ENCODE measurements at regions not wholly inside any gene's neighbourhood (a gene's known extent, or its start where the extent isn't known, plus 50 kb on each side); places are given as distances from the start of the nearest gene placed in this dataset.

- no peak for DNase-seq
These were observed 104.8 kb downstream of the HLX start for GRCh38 chr1:220983877-220984635.

DNA sequence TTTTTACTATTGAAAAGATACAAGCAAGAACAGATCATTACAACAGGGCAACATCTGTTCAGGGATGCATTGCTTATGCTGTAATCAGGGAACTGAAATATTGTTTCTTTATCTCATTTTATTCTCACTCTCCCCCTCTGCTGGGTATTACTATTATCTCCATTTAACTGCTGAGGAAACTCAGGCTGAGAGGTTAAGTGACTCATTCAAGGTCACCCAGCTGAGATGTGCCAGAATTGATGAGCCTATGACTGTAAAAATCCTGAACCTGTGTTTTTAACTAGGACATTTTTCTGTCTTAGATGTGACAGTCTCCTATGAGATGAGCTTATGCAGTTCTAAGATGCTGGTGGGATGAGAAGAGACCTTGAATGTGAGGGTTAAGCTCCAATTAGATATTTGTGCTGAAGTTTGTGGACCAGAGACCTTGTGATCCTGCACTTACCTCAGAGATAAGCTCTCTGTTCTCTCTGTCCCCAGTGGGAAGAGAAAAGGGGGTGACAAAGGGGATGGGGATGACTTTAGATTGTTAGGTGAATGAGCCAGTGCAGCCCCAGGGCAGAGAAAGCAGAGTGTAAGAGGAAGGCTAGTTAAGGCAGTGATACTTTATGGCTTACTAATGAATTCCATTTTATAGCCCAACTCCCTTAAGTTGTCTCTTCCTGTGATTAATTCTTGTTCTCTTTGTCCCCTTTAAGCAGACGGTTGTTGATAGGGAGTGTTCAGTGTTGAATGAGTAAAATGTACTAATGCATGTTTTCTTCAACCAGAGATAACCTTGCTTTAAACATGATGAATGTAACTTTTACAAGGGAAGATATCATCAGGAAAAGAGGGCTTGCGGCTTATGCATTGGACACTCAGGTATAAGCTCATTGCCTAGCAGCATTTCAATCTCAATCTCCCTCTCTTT lies 111.4 kb downstream of the HLX start:
- no peak for DNase-seq

DNA sequence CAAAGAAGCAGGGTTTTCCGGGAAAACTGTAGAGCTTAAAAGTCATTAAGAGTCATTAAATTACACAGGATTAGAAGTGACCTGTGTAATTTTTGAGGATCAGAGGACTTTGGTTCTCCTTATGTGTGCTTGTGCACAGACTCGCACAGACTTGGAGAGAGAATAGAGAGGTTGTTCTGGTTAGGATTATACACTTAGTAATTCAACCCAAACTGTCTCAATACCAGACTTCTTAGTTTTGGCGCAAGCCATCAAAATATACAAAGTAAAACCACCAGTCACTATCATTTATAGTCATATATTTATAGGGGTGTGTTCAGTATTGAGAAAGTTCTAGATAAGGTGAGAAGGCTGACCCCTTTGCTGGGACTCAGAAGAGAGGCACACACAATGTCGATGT lies 112.3 kb downstream of the HLX start:
- DNase-seq, result no peak

DNA sequence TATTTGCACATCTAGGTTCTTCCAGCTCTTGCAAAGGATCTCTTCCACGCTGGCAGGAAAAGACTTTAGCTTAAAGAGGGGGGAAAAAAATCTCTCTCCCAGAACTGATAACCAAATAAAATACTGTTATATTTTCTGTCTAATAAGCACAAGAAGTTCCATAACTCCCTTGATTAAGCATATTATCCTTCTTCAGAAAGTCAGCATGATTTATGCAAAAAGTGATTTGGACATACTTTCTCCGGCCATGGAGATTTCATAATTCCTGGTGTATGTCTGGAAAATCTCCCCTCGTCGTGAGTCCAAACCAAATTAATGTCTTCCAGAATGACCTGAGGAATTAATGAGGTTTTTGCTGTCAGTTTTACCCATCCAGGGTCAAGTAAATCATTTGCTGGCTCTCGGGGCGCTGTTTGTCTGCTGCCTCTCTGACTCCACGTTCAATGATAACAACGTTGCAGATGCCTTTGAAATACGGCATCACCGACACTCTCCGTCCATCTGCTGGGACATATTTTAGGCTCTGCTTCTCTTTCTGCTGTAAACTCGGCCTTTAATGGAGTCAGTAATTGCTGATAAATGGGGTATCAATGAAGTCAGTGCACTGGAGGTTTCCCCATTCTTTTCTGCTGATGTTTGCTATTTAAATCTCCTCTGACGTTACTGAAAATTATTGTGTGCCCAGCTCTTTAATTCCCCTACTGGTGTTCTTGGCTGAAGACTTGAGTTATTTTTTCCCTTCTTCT lies 112.9 kb downstream of the HLX start:
- DNase-seq, result no peak

DNA sequence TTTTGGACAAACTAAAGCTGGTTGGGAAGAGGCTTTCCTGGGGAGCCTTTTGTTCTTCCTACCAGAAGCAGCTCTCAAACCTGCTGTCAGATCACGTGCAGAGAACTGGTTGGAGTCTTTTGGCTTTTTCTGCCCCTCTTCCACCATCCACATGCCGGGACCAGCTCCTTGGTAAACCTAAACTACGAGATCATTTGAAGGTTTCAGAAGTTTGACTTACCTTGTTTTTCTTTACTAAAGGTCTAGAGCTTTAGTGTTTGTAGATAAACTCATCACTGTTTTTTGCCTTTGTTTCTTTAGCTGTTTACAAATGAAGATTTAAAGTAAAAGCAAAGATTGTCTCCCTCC lies 113.4 kb downstream of the HLX start:
- DNase-seq, result no peak

DNA sequence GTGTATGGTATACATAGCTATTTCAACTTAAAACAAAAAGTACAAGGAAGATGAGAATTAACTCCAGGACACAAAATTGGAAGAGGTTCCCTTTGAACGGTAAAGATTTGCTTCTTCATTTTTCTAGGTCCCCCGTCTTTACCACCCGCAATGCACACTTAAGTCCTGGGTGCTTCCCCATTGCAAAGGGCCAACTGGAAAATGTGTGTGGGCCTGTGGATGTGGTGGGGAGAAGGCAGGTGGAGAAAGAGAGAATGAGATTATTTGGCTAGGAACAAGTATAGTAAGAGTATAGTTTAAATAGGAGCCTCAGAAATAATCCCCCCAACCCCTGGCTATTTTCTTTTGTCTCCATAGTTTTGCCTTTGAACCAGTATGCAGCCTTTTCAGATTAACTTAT lies 115.4 kb downstream of the HLX start:
- no peak for DNase-seq

DNA sequence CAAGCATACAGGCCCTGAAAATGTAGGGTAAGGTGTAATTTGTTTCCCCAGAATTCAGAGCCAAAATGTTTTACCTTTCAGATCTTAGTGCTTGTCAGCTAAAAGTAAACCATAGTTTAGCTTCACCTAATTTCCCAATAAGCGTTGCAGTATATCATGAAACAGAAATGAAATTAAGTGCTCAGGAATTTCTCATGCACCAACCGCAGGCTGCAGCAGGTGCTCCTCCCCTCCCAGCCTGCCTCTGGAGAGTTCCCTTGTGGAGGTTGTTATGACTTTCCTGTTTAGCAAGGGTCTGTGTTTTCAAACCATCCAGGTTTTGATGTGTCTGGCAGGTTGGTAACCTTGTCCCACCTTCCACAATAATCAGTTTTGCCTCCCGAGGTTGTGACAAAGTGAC lies 118.5 kb downstream of the HLX start:
- no peak for DNase-seq

DNA sequence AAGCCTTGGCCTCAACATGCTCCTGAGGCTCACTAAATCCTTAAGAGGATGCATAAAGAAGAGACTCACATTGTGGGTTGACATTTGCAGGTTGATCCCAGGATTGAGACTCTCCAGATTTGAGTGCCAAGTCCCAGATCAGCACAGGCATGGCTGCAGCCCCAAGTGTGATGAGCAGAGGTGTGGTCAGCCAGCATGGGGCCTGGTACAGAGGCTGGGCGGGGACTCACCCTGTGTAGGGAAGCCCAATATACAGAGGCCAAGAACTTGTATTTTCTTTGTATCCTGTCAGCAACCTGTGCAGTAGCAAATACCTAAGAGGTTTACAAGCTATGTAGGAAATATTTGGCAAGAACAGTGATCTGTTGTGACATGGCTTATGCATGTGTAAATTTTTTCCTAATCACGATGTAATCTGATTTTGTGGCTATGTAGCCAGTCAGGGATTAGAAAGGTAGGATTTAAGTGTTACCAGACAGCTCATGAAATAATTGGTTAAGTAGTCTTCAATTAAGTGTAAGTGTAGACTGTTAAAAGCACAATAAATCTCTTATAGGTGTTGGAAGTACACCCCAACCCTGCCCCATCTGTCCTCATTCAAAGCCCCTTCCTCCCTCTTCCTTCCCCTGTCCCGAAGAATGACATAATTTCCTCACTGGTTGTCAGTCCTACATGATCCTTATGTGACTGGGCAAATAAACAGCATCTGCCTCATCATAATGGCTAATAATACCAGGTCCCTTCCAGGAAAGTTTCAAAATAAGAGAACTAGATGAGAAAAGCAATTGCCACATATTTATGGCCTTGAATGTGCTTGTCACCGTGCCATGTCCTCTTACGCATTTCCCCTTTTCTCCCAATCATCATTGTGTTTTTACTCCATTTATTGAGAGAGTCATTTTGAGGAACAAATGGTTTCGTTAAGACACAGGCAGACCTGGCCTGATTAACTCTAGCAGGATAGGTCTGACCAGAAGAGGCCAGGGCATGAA lies 120.9 kb downstream of the HLX start:
- no peak for DNase-seq

DNA sequence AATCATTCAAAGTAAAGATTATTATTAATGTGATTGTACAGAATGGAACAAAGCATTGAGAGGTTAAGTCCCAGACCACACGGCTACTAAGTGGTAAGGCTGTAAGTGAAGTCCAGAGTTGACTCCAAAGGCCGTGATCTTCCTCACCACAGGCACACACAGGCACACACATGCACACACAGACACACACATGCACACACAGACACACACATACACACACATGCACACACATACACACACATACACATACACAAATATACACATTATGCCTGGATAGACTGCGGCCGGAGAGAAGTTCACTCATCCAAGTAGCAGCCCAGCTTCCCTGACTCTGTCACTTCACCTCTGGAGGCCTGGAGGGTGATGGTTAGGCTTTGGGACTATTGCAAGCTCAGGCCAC lies 121.9 kb downstream of the HLX start:
- no peak for DNase-seq

- DNase-seq, result no peak
These were observed 123.4 kb downstream of the HLX start for GRCh38 chr1:221002601-221003000.

DNA sequence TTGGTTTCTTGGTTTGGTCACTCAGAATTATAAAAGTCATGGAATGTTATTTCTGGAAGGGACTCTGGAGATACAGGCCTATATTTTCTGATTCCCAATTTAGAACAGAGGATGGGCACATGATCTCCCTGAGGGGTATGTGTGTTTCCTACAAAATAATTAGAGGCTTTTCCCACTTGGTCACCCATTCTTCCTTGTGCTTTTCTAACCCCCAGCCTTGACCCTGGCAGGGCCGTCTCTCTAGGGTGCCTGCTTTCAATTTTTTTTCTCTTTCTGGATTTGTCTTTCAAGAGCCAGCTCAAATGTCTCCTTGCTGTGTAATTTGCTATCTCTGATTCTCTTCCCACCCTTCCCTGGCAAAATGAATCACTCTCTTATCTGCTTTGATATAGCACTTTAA lies 131.9 kb downstream of the HLX start:
- DNase-seq, result no peak

GRCh38 chr1:221012120-221012519 lies 132.9 kb downstream of the HLX start:
- no peak for DNase-seq

GRCh38 chr1:221013691-221014660 lies 134.7 kb downstream of the HLX start:
- no peak for DNase-seq

DNA sequence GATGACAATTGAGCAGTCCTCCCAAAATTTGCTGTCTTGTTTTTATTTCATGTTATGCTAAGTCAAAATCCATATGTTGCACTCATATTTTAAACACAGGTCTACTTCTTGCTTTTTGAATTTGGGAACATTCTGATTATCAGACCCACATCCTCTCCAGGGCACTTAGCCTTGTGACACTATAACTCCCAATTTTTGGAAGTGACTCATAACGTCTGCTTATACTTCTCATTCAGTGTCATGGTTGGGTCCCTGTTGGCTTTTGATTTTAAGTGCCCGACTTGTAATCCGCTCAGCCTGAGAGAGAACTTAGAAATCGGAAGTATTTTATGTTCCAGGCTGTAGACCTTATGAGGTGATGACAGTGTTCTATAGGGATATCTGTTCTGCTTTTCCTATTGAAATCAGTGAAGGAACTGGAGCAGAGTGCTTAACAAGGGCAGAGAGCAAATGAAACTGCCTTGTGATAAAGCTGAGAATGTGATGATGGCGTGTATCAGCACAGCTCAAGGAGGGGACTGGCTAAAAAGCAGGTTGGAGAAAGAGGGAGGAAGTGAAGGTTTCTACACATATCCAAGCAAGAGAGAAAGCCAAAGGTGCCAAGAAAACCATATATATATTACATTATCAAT lies 136.0 kb downstream of the HLX start:
- DNase-seq, result no peak

- no peak for DNase-seq
These were observed 137.5 kb downstream of the HLX start for GRCh38 chr1:221016751-221017150.

GRCh38 chr1:221018414-221018813 lies 139.2 kb downstream of the HLX start:
- DNase-seq, result no peak

DNA sequence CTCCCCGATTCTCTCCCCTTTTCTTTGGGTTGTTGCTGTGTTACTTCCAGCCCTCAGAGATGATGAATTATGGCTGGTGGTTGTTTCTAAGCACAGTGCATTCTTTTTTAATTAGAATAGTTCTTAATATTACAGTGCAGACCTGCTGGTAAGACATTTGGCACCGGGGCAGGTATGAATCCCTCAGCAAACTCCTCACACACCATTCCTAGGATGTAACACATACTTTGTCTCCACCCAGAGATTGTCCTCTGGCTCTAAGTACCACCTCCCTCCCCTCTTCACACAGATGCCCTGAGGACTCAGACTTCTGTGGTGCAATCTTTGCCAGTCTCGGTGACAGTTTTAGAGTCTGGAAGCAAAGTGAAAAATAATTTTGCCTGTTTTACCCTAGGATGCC lies 143.1 kb downstream of the HLX start:
- no peak for DNase-seq

- DNase-seq, result no peak
These were observed 144.2 kb downstream of the HLX start for GRCh38 chr1:221023482-221023881.

GRCh38 chr1:221025501-221025900 lies 146.3 kb downstream of the HLX start:
- DNase-seq, result no peak

DNA sequence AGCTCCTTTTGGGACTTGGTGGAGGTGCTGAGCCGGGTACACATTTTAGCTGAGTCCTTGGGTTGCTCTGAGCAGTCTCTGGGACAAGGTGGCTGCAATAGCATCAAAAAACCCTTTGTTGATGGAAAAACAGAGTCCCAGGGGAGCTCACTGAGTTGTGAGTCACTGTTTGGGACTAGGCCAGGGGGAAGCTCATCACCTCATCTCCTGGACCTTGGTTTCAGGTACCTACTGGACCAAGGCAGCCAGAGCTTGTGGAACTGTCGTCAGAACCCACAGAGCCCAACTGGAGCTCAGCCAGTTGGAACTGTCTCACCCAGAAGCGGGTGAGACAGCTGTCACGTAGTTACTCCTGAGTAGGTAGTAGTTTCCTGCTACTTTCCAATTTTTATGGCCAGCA lies 146.7 kb downstream of the HLX start:
- DNase-seq, result no peak
